Mesenchymal stem cell (in vitro differentiated cells and primary cell): ENCODE measurements at regions not wholly inside any gene's neighbourhood (a gene's known extent, or its start where the extent isn't known, plus 50 kb on each side); places are given as distances from the start of the nearest gene placed in this dataset.

Experiments
- DNase-seq: peaks from one replicate; pipeline ENCODE4 v3.0.0-alpha.2; 2013
- H2AFZ ChIP-seq: one replicate; pipeline ENCODE4 v1.6.1; 2013; ENCODE audit warnings: low read depth, mild to moderate bottlenecking, control low read depth, inconsistent platforms, low read length, moderate library complexity
- H2AK5ac ChIP-seq: 2 replicates; pipeline ENCODE4 v1.6.1; 2013; ENCODE audit warnings: low read length, moderate library complexity, mild to moderate bottlenecking, inconsistent platforms; ENCODE audit not compliant: severe bottlenecking
- H2BK120ac ChIP-seq: one replicate; pipeline ENCODE4 v1.6.1; 2013; ENCODE audit warnings: low read depth, mild to moderate bottlenecking, inconsistent platforms, low read length, moderate library complexity
- H2BK12ac ChIP-seq, 2 experiments: one replicate each; pipeline ENCODE4 v1.6.1; 2013; ENCODE audit warnings: inconsistent platforms in 2 of 2, low read length in 2 of 2, mild to moderate bottlenecking in 2 of 2, moderate library complexity in 2 of 2, control low read depth in 1 of 2
- H2BK15ac ChIP-seq: one replicate; pipeline ENCODE4 v1.6.1; 2013; ENCODE audit warnings: mild to moderate bottlenecking, low read depth, inconsistent platforms; ENCODE audit not compliant: poor library complexity, severe bottlenecking
- H2BK5ac ChIP-seq: 2 replicates; pipeline ENCODE4 v1.6.1; 2013; ENCODE audit warnings: low read depth, mild to moderate bottlenecking, low read length, control low read depth, inconsistent platforms; ENCODE audit not compliant: poor library complexity, severe bottlenecking
- H3K14ac ChIP-seq, 2 experiments: one replicate each; pipeline ENCODE4 v1.6.1; 2013; ENCODE audit warnings: inconsistent platforms in 2 of 2, low read length in 2 of 2, control low read depth in 1 of 2, mild to moderate bottlenecking in 1 of 2, moderate library complexity in 1 of 2
- H3K18ac ChIP-seq, 2 experiments: one replicate each; pipeline ENCODE4 v1.6.1; 2013; ENCODE audit warnings: inconsistent platforms in 2 of 2, low read length in 2 of 2, control low read depth in 1 of 2, low read depth in 1 of 2, mild to moderate bottlenecking in 1 of 2
- H3K23ac ChIP-seq, 2 experiments: one replicate each; pipeline ENCODE4 v1.6.1; 2013; ENCODE audit warnings: inconsistent platforms in 2 of 2, low read length in 2 of 2, mild to moderate bottlenecking in 2 of 2, moderate library complexity in 2 of 2, control low read depth in 1 of 2
- H3K27ac ChIP-seq: 2 replicates; pipeline ENCODE4 v1.5.1; 2013; ENCODE audit warnings: mild to moderate bottlenecking, moderate library complexity, low read length, control low read depth, inconsistent platforms; ENCODE audit not compliant: poor library complexity, severe bottlenecking
- H3K27me3 ChIP-seq, 2 experiments: 2 replicates each; pipeline versions ENCODE4 v1.6.1 to v1.7.0; 2013; ENCODE audit warnings: low read length in 2 of 2, mild to moderate bottlenecking in 2 of 2, moderate library complexity in 2 of 2, control low read depth in 1 of 2, inconsistent platforms in 1 of 2; ENCODE audit not compliant: control insufficient read depth in 1 of 2, insufficient read depth in 1 of 2
- H3K36me3 ChIP-seq, 2 experiments: 2 replicates each; pipeline versions ENCODE4 v1.6.1 to v1.7.0; 2013; ENCODE audit warnings: low read length in 2 of 2, control low read depth in 1 of 2, inconsistent platforms in 1 of 2, low read depth in 1 of 2, mild to moderate bottlenecking in 1 of 2; ENCODE audit not compliant: insufficient read depth in 2 of 2, control insufficient read depth in 1 of 2
- H3K4ac ChIP-seq, 2 experiments: one replicate each; pipeline ENCODE4 v1.6.1; 2013; ENCODE audit warnings: inconsistent platforms in 2 of 2, low read length in 2 of 2, mild to moderate bottlenecking in 2 of 2, moderate library complexity in 2 of 2, control low read depth in 1 of 2, low read depth in 1 of 2
- H3K4me1 ChIP-seq: 2 replicates; pipeline ENCODE4 v1.6.1; 2013; ENCODE audit warnings: low read depth, low read length, control low read depth; ENCODE audit not compliant: control insufficient read depth, insufficient read depth
- H3K4me2 ChIP-seq: 2 replicates; pipeline ENCODE4 v1.6.1; 2013; ENCODE audit warnings: low read length, mild to moderate bottlenecking, inconsistent platforms; ENCODE audit not compliant: poor library complexity, severe bottlenecking
- H3K4me3 ChIP-seq, 2 experiments: 2 replicates each; pipeline versions ENCODE4 v1.5.1 to v1.7.0; 2013; ENCODE audit warnings: low read length in 2 of 2, mild to moderate bottlenecking in 2 of 2, control low read depth in 1 of 2, low read depth in 1 of 2; ENCODE audit not compliant: insufficient read depth in 1 of 2
- H3K79me1 ChIP-seq: replicated peaks from 2 replicates; pipeline ENCODE4 v1.6.1; 2013; ENCODE audit warnings: mild to moderate bottlenecking, control low read depth, low read length, inconsistent platforms; ENCODE audit not compliant: poor library complexity, severe bottlenecking
- H3K9ac ChIP-seq: 2 replicates; pipeline ENCODE4 v1.7.0; 2013; ENCODE audit warnings: mild to moderate bottlenecking, low read length, moderate library complexity
- H3K9me3 ChIP-seq: 2 replicates; pipeline ENCODE4 v1.7.0; 2013; ENCODE audit warnings: mild to moderate bottlenecking, low read length; ENCODE audit not compliant: control insufficient read depth
- H4K8ac ChIP-seq: one replicate; pipeline ENCODE4 v1.6.1; 2013; ENCODE audit warnings: inconsistent platforms, mild to moderate bottlenecking, low read length, moderate library complexity
- H4K91ac ChIP-seq: one replicate; pipeline ENCODE4 v1.6.1; 2013; ENCODE audit warnings: mild to moderate bottlenecking, low read length, inconsistent platforms
- WGBS: methylation state at CpG from one replicate; pipeline ENCODE4 v1.1.7; 2013; ENCODE audit warnings: mixed read lengths; 5-methylcytosine and 5-hydroxymethylcytosine counted together

DNA sequence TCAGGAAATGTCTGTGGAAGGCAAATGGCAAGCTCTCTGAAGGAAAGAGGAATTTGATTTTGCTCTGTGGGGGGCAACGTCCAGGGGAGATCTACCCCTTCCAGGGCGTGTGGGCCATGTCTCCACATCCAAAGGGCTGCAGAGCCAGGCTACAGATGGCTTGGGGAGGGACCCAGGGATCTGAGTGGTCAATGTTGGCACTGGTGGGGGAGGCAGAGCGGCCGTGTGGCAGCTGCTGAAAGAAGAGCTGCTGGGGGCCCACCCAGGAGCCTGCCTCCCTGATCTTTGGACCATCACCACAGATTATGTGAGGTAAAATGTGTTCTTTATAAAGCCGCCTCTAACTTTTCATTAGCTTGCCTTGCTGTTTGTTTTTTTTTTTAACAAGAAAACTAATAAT, 144.1 kb downstream of the HERPUD2 start:
- 82% methylated on average over 4 of the region's 5 CpGs for whole genome bisulfite sequencing
- Histone ChIP-seq H2AFZ (no peak overlapping the region), H2BK5ac (no peak overlapping the region)

DNA sequence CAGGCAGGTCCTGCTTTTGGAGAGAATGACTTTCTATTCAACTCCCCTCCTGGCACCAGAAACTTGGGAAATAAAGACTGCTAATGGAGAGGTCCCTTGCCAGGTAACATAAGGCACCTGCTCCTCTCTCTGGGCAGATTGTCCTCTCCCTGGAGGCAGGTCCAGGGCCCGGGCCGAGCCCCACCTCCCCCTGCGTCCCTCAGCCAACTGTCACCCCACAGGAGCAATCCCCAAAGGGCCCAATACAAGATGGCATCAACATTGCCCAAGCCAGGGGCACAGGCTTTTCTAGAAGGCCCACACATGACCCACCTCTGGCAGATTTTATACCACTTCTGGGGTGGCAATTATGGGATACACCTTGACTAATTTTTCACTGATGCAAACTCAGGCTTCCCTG, 145.2 kb downstream of the HERPUD2 start:
- Histone ChIP-seq H3K18ac (no peak overlapping the region), H3K4me3 (no peak overlapping the region), H3K4me2 (no peak overlapping the region), H3K4me1 (no peaks in the 10 kb centered on the region), H2BK120ac (no peak overlapping the region), H3K36me3 (no peaks in the 10 kb centered on the region), H2BK12ac (no peak overlapping the region), H3K23ac (no peak overlapping the region), H4K8ac (no peak overlapping the region), H2BK15ac (no peak overlapping the region), H2AK5ac (no peak overlapping the region), H3K79me1 (no peaks in the 10 kb centered on the region), H3K27me3 (peaks cover 46 to 63% of the 10 kb centered on the region in 2 experiments), H2BK5ac (no peak overlapping the region), H3K9ac (no peak overlapping the region), H3K14ac (no peak overlapping the region), H3K9me3 (no peaks in the 10 kb centered on the region), H3K4ac (no peak overlapping the region), H4K91ac (no peak overlapping the region), H2AFZ (no peak overlapping the region), H3K27ac (no peak overlapping the region)
- 94% methylated on average over 3 of the region's 3 CpGs for WGBS
- no peak for DNase-seq

More for the DNA sequence above, 144.1 kb downstream of the HERPUD2 start:
- no peak for DNase-seq
- Histone ChIP-seq H3K18ac (no peak overlapping the region), H3K9ac (no peak overlapping the region), H3K27ac (no peak overlapping the region), H2AK5ac (no peak overlapping the region), H2BK120ac (no peak overlapping the region), H3K14ac (no peak overlapping the region), H3K4me3 (no peak overlapping the region), H2BK15ac (no peak overlapping the region), H4K91ac (no peak overlapping the region), H3K4me1 (no peaks in the 10 kb centered on the region), H4K8ac (no peak overlapping the region), H3K9me3 (no peaks in the 10 kb centered on the region), H3K79me1 (no peaks in the 10 kb centered on the region), H3K27me3 (peaks cover 36 to 52% of the 10 kb centered on the region in 2 experiments), H3K4ac (no peak overlapping the region), H3K4me2 (no peak overlapping the region), H2BK12ac (no peak overlapping the region), H3K36me3 (no peaks in the 10 kb centered on the region), H3K23ac (no peak overlapping the region)

DNA sequence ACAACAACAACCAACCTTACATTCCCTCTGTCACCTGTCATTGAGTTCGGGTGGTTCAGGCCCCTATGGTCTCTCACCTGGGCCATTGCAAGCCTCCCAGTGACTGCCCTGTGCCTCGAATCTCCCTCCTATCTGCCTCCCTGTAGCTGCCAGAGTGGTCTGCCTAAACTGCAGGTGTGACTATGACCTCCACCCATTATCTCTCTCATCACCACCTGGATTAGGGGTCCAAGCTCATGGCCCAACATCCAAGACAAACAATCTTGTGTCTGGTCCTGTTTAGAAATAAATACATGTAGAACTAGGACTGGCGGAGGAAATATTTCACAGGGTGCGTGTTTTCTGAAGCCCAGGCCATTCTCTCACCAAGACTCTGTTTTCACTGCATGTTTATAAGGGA, 146.6 kb downstream of the HERPUD2 start:
- H2BK12ac ChIP-seq, result no peak overlapping the region
- no peak overlapping the region for H3K4me2 ChIP-seq
- H2BK120ac ChIP-seq, result no peak overlapping the region
- 86% methylated on average over 4 of the region's 4 CpGs for WGBS
- no peak overlapping the region for H4K8ac ChIP-seq
- H2BK15ac ChIP-seq, result no peak overlapping the region
- H3K14ac ChIP-seq, result no peak overlapping the region
- H4K91ac ChIP-seq, result no peak overlapping the region
- H3K36me3 ChIP-seq, result no peaks in the 10 kb centered on the region
- no peak overlapping the region for H3K18ac ChIP-seq
- no peak overlapping the region for H3K4ac ChIP-seq
- H3K9me3 ChIP-seq, result no peaks in the 10 kb centered on the region
- no peaks in the 10 kb centered on the region for H3K4me1 ChIP-seq
- no peak overlapping the region for H3K4me3 ChIP-seq
- H3K23ac ChIP-seq, result no peak overlapping the region
- no peak overlapping the region for H2AK5ac ChIP-seq
- no peak overlapping the region for H3K9ac ChIP-seq
- DNase-seq, result no peak
- H2AFZ ChIP-seq, result no peak overlapping the region
- no peak overlapping the region for H3K27ac ChIP-seq
- H2BK5ac ChIP-seq, result no peak overlapping the region
- no peaks in the 10 kb centered on the region for H3K79me1 ChIP-seq
- H3K27me3 ChIP-seq, result peaks cover 59 to 66% of the 10 kb centered on the region in 2 experiments

DNA sequence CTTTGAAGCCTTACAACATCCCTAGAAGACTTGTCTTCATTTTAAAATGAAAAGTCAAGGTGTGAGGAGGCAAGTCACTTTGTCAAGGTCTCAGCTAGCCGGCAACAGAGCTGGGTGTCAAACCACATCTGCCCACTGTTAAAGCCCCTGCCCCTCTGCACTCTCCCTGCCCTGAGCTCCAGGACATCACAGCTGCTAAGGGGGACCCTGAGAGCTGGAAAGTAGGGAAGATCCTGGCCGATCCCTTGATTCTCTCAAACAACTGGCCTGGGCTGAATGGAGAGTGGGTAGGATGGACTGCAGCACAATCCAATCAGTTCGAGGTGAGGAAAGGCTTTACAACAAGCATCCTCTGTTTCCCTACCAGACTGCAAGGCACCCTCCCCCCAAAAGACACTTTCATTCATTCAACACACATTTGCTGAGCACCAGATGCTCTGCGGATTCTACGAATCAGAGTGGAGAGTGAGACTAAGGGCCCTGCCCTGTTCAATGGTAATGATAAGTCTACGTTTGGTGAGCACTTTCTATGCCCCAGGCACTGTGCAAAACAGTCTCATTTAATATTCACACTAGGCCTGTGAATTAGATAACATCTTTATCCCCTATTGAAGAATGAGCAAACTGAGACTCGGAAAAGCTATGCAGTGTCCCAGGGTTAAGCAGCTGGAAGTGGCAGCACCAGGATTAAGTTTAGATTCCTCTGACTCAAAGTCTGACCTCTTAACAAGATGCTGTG, 148.1 kb downstream of the HERPUD2 start:
- Histone ChIP-seq H2BK120ac (no peak overlapping the region), H2BK12ac (no peak overlapping the region), H3K14ac (no peak overlapping the region), H3K36me3 (no peaks in the 10 kb centered on the region), H2AK5ac (no peak overlapping the region), H2BK15ac (no peak overlapping the region), H3K27me3 (peaks cover 56 to 65% of the 10 kb centered on the region in 2 experiments), H2BK5ac (no peak overlapping the region), H4K91ac (no peak overlapping the region), H3K18ac (no peak overlapping the region), H4K8ac (no peak overlapping the region), H3K4me3 (no peak overlapping the region), H3K9me3 (no peaks in the 10 kb centered on the region), H3K79me1 (no peaks in the 10 kb centered on the region), H3K9ac (no peak overlapping the region), H3K27ac (no peak overlapping the region), H3K4ac (no peak overlapping the region), H3K4me1 (no peaks in the 10 kb centered on the region), H3K4me2 (no peak overlapping the region), H3K23ac (no peak overlapping the region), H2AFZ (no peak overlapping the region)
- 90% methylated on average over 6 of the region's 7 CpGs for WGBS
- no peak for DNase-seq
